ENCODE measurements at regions not wholly inside any gene's neighbourhood (a gene's known extent, or its start where the extent isn't known, plus 50 kb on each side); places are given as distances from the start of the nearest gene placed in this dataset.

DNA sequence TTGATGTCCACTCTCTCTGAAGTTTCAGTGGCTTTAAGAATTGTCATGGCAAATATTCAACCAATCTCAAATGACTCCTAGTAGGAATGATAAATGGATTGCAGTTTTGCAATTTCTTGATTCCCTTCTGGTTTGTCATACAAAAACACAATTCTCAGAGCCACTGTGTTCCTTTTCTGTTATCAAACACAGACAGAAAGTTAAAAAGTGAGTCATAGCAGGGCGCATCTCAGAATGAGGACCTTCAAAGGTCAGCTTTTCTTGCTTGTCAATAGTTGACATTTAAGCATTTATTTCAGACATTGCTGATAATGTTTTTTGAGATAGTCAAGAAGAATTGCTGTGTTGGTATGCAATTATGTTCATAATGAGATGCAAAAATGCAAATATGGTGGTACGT, 405.9 kb downstream of the NR2F2 start:
- DNase-seq (ENCODE audit: low spot score) = no peak

DNA sequence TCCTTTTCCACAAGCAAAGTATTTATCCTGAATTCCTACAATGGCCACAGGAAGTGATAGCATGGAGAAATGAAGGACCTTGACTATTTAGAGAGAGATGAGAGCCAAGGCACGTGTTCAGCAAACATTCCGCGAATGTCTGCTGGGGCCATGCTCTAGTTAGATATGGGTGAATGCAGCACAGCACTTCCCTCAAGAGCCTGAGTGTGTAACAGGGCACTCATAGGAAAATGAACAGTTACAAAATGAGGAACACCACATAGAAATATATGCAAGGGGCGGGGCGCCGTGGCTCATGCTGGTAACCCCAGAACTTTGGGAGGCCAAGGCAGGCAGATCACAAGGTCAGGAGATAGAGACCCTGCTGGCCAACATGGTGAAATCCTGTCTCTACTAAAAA, 406.9 kb downstream of the NR2F2 start:
- no peak for DNase-seq (ENCODE audit: low spot score)

DNA sequence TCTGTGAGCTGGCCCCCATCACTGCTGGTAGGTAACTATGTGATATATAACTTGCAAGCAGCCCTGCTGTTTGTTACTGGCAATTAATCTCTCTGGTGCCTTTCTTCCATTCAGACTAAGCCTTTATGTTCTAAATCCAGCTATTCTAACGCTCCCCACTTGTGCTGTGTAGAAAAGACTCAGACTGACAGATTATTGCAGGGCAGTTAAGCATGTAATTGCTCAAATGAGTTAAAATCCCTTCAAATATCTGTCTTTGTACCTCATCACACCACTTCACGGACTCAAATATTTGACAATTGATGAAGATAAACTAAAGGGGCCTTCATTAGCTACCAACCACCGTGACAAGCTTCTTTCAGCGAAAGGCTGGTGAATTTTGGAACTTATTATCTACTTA, 416.2 kb downstream of the NR2F2 start:
- no peak for DNase-seq (ENCODE audit: low spot score)

DNA sequence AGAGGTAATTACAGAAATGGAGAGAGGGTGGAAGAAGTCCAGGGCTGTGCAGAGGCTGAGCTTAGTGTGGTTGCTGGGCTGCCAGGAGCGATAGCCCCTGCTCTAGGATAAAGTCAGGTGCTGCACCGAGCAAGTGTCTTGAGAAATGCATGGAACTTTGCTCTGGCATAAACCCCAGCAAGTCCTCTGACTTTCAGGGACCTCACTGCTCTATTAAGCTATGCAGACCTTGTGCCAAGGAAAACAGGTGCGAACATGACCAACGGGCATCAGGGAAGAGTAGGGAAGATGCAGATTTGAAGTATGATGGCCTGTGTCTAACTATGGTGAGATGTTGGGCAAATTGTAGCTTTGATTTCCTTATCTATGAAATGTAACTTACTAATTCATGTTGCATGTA, 416.8 kb downstream of the NR2F2 start:
- DNase-seq (ENCODE audit: low spot score) = no peak

DNA sequence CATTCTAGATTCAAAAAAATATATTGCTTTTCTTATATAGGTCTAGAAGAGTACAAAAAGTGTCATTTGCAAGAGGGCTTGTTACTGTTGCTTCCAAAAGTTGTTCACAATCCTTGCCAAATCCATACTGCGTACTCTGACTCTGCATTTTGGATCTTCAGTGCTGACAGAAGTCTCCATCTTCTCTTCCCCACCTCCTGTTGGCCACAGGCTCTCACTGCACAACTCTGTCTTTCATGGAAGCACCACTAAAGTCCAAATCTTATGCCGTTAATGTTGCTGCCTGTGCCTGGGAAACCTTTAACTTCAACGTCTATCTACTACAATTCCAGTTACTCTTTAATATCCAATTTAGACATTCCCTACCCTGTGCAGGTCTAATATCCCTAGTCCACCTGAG, 419.9 kb downstream of the NR2F2 start:
- no peak for DNase-seq (ENCODE audit: low spot score)

DNA sequence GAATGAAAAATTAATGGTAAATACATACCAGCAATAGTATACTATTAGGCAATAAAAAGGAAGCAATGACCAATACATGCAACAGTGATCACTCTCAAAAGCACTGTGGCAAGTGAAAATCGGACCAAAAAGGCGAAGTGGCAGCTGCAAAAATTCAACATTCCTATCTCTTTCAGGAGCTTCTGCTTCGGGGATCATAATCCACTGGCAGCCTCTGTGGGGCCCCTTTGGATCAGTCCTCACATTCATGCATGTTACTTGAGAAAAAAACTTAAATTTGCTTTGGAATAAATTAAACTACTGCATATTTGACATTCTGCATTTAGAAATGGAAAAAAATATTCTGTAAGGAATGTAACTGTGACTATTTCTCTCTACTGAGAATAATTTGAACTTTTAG, 425.6 kb downstream of the NR2F2 start:
- DNase-seq (ENCODE audit: low spot score) = no peak

DNA sequence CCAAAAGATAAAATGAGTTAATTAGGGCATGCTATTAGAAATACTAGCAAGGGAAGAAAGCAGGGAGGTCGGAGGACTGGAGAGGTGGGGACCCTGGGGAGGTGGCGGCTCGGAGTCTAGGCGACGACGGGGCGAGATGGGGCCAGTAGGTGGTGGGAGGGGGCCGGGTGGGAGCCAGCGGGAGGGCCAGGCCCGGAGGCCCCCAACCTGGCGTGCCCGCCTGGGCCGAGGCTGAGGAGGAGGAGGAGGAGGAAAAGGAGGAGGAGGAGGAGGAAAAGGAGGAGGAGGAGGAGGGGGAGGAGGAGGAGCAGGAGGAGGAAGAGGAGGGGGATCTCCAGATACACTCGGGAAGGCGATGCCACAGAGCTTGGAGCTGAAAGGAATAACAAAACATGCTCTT, 426.2 kb downstream of the NR2F2 start:
- no peak for DNase-seq (ENCODE audit: low spot score)

DNA sequence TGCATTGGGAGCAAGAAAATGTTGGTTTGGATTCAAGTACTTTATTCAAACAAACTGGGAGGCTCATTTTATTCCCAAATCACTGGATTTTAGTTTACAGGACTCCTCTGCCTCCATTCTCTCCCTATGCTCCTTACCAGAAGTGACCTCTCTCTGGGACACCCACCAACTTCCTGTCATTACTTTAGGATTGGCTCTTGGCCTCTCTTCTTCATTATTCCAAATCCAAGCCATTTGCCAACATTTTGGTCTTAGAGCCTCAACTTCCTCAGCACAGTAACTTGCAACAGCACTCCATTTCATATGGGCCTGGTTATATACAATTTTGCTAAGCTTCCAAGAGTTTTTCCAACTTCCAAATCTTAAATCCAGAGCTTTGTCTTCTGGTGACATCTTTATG, 432.1 kb downstream of the NR2F2 start:
- no peak for DNase-seq (ENCODE audit: low spot score)

DNA sequence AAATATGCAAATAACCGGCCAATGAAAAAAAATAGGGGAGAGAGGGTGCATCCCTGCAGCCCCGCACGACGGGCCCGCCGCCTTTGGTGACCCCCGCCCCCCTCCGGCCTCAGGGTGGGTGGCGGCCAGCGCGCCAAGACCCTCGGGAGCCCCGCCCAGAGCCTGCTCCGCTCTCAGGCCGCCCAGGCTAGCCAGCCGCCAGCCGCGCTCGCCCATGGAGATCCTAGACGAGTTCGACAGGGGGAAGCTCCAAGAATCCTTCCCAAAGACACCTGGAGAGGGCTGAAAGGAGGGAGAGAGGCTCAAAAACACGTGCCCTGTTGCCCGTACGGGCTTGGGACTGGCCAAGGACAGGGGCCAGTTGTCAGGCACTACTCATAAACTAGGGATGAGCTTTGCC, 434.0 kb downstream of the NR2F2 start:
- DNase-seq (ENCODE audit: low spot score) = no peak

DNA sequence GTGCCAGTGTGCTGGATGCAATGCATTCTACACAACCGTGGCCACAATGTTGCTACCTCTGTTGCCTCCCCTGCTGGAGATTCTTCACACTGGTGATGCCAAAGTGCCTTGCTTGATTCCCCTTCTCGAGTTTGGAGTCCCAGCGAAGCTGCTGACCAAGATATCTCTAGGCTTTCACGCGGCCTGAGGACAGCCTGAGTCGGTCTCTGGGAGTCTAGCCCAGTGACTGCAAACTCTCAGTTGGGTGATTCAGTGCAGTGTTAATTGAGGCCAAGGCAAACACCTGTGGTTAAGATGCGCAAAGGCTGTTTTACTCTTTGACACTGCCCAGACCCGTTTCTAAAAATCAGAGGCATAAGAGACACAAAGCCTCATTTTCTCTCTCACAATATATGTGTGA, 434.4 kb downstream of the NR2F2 start:
- no peak for DNase-seq (ENCODE audit: low spot score)

DNA sequence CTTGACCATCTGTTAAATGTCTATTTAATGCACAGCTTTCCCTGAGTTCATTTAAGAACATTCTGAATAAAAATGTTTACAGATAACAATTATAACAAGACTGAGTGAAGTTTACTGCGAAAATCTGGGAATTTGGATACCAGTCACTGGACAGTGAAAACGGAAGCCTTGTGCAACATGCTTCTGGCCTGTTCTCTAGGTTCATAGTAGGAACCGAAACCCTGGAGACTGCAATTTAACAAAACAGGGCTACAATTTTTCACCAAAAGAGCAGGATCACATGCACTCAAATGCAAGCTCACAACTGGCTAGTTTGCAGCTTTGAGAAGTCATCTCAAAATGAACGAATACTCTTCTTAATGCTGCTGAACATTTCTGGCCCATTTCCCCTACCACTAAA, 435.9 kb downstream of the NR2F2 start:
- no peak for DNase-seq (ENCODE audit: low spot score)

DNA sequence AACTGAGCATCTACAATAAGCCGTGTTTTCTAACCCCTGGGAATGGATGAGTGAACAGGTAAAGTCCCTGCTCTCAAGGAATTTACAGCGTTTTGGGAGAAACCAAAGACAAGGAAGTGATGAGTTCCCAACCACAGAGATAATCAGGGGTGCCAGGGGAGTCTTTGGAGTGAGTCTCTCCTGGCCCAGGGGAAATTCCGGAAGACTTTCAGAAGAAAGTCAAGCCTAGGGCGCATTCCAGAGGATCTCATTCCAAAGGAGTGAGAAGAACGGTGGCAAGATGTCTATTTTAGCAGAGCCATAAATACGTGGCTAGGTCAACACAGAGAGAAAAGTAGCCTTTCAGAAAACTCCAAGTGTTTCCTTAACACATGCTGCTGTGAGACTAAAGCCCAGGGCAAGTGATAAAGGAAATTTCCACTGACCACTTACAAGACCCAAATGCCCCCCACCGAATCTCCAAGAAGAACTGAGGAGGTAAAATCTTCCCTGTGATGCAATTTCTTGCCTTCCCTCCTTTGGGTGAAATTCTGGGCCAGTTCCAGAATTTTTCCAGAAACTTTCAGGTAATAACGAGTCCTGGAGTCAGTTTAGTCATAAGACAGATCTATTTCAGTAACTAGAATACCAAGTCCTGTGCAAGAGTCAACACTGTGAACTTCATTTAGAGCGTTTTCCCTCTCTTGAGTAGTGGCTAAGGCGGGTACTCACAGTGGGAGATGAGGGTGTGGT, 437.4 kb downstream of the NR2F2 start:
- DNase-seq (ENCODE audit: low spot score) = no peak

DNA sequence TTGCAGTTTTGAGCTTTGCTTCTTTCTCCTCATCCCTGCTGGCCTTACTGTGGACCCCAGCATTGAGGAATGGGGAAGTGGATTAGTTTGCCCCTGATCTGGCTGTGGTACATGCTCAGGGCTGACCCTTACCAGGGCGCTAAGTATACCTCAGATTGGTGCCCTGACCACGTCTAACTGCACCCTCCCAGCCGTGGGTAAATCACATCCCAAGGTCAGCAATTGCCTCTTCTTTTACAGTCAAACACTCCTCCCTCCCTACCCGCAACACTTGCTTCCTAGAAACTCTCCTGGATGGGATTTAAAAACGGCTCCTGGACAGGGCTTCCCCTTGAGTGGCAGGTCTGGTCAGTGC, 437.9 kb downstream of the NR2F2 start:
- DNase-seq (ENCODE audit: low spot score) = no peak

DNA sequence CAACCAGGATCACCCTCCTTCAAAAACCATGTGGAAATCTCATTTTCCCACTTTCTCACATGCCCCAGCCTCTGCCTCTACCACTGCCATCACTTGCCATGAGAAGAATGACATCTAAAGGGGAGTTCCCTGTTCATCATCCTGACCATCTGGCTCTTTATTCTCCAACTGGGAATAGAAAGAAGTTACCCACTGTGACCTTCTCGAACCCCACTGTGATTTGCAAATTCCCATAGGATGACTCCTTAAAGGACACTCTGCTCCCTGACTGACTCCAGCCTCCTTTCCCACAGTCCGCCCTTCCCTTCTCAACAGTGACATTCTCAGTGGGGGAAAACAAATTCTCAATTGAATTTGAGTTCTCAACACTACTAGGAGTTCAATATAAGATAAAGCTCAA, 440.5 kb downstream of the NR2F2 start:
- DNase-seq (ENCODE audit: low spot score) = no peak

DNA sequence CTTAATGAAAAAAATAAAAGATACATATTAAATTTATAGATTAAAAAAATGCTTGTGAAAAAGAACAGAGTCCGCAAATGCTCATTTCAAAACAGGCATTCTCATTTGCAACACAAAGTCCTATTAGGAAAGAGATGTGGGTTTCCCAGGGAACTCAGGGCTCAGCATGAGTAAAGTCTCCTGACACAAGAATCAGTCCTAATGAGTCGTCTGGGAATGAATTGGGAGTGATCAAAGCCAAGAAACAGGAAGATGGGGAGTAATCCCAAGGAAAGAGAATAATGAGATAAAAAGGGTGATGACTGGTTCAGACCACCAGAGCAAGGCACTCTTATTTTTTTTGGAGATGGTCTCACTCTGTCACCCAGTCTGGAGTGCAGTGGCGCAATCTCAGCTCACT, 443.7 kb downstream of the NR2F2 start:
- no peak for DNase-seq (ENCODE audit: low spot score)

DNA sequence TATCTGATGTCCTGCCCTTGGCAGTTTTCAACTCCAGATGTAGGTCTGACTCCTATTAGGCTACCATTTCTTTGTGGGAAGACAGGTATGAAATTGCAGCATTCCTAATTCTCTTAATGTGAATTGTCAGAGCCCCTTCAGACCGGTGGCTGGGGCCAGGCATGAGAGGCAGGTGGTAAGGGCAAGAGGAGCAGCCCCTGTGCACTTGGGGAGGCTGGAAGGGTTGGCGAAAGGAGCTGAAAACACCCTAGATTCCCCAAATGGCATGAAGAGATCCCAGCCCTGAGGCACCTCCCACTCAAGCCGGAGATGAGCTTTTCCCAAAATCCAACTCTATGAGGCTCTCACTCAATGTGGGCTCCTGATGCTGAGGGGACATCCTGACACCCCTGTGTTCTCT, 453.2 kb downstream of the NR2F2 start:
- DNase-seq (ENCODE audit: low spot score) = no peak

DNA sequence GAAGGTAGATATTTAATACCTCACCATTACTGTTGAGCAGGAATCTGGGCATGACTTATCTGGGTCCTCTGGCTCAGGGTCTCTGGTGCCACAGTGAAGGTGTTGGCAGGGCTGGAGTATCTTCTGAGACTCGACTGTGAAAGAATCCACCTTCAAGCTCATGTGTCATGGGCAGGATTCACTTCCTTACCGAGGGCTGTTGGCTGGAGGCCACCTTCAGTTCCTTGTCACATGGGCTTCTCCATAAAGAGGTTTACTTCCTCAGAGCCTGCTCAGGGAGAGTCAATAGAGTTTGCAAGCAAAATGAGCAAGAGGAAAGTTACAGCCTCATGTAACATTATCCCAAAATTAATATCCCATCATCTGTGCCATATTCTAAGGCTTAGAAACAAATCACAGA, 459.5 kb downstream of the NR2F2 start:
- no peak for DNase-seq (ENCODE audit: low spot score)

DNA sequence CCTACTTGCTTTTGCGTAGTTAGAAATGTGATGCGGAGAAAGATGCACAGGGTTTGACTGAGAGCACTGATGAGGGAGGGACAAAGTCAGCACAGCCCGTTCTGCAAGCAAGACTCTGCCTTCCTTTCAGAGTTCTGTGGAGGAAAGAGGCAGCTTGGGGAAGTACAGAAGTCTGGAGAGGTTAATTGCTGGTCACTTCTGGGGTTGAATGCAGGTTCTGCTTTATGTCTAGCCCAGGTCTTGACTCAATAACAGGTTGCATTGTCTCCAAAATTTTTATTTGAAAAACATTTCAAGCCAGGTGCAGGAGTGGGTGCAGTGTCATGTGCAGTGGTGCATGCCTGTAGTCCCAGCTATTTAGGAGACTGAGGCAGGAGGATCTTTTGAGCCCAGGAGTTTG, 461.7 kb downstream of the NR2F2 start:
- DNase-seq (ENCODE audit: low spot score) = no peak

DNA sequence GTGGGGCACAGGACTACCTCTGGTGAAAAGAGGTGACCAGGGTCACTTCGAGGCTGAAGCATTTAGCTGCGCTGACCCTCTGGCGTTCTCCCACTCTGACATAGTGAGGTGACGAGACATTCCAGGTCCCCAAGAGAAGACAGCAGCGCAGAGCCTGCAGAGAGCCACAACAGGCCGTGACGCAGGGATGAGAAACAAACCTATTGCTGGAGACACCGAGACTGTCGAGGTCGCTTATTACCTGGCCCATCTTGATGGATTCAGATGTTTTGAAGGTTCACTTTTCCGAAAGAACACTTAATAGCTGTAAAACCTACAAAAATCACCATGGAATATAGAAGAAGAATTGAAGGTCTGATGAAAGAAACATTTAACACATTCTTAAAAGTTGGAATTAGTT, 466.3 kb downstream of the NR2F2 start:
- DNase-seq (ENCODE audit: low spot score) = no peak

DNA sequence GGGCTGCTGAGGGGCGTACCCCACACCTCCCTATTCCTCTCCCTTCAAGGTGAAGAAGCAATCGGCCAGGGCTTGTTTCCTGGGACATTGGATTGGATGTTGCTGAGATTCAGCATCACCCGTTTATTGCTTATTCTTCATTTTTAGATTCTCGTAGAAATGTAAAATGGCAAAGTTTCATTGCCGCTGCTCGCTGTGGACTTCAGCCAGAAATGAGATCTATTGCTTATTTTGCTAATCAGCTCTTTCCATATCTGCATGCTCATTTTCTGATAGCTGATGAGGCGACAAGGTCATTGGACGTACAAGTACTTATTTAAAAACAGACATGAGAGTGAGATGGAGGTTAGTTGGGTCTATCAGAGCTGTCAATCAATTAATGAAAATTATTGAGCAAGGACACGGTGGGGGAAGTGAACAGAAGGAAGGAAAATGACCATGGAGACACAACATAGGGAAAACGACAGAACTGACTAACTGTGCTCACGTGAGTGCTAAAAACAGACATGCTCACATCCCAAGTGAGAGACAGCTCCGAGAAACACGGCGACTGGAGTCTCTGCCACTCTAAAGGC, 471.2 kb downstream of the NR2F2 start:
- DNase-seq (ENCODE audit: low spot score) = no peak

DNA sequence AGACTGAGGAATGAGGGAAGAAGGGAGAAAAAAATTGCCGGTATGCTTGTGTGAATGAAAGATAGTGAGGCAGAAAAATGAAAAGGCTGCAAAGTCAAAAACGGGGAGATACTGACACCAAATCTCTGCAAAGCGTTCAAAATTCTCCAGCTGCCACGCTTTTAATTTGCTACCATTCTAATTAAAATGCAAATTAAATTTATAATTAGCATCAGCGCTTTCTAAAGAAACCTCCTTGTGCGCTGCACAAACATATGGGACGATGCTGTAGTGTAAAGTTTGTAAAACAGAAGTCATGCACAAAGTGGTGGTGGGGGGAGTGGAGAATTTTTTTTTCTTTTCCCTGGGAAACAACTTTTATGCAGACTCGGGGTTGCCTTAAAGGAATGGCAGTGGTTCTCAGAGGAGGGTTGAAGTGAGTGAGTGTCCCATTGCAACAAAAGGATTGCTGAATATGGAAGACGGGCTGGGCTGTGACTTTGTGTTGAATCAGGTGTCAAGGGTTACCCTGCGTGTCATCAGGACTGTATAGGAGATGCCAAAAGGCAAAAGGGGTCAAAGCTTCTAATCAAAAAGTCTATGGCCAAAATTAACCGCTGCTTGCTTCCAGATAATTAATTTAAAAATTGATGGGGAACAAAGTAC, 472.2 kb downstream of the NR2F2 start:
- no peak for DNase-seq (ENCODE audit: low spot score)

DNA sequence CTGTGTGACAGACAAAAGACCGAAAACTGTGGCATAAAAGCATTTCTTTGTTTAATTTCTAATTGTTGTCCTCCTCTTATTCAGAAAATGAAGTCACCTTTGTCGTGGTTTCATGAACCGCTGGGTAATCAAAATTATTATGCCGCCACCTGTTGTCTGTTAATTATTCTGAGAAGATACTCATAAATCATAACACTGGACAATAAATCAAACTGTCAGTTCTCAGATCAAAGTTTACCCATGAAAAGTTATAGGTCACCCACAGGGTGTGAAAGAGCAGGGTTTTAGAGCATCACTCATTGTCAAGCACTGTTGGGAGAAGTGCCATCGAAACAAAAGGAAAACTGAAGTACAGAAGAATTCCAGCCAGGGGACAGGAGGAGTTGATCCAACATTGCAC, 474.3 kb downstream of the NR2F2 start:
- no peak for DNase-seq (ENCODE audit: low spot score)

DNA sequence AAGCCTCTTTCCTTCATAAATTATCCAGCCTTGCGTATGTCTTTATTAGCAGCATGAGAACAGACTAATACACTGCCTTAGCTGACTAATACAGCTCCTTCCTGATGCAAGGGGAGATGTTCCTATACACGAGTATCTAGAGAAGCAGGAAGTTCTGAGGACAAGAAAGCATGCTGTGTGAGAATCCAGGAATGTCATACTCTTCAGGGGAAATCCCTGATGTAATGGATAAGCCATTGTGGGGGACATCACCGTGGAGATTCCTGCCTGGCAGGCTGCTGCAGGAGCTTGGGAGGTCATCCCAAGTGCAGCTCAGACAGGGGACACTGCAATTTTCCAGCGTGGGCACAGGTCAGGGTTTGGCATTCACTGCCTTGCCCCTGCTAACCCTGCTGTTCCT, 476.9 kb downstream of the NR2F2 start:
- no peak for DNase-seq (ENCODE audit: low spot score)

DNA sequence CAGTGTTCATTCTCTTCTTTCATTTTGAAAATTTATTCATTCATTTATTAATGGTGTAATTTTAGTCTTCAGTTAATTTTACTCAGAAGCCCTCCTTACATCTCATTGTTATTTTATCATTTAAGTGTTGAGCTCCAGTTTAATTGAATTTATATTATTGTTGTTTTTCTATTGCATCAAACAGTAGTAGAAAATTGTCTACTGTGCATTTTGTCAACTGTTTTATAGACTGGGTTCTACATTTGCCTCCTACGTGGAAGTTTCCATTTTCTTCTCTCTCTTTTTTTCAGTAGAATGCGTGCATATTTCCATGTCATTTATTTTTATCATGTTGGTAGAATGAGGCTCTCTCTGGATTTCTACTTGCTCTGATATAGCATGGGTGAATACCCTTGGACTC, 487.4 kb downstream of the NR2F2 start:
- DNase-seq (ENCODE audit: low spot score) = no peak

Data from HuH-7.5 (cell line).